Common myeloid progenitor, CD34-positive (primary cell): ENCODE measurements at regions not wholly inside any gene's neighbourhood (a gene's known extent, or its start where the extent isn't known, plus 50 kb on each side); places are given as distances from the start of the nearest gene placed in this dataset.

Experiments used
- CTCF ChIA-PET: fragments of 350-600 bp; sonication (Branson Sonifier 250); formaldehyde crosslinking; loops from one replicate; lab custom pipeline; 2021; ENCODE audit warnings: antibody characterized with exemption; lab: Charles Lee
- POLR2A ChIA-PET: fragments of 350-600 bp; sonication (Branson Sonifier 250); formaldehyde crosslinking; loops from one replicate; lab custom pipeline; 2021; ENCODE audit warnings: antibody characterized with exemption; lab: Charles Lee
- DNase-seq, 3 donors: peaks; one replicate each; pipeline versions ENCODE4 v3.0.0 to v3.0.0-alpha.2; 2013
- H3K27ac ChIP-seq, 2 experiments: 1 replicate in 1 of 2; 2 replicates in 1 of 2; pipeline ENCODE4 v1.7.0; 2013; ENCODE audit warnings: inconsistent platforms in 2 of 2, low read length in 2 of 2, mild to moderate bottlenecking in 2 of 2, low read depth in 1 of 2, moderate library complexity in 1 of 2; ENCODE audit not compliant: severe bottlenecking in 2 of 2, insufficient read depth in 1 of 2, poor library complexity in 1 of 2
- H3K27me3 ChIP-seq, 5 experiments: replicated peaks in 2 of 5; 1 replicate in 3 of 5; 2 replicates in 2 of 5; pipeline versions ENCODE4 v1.6.1 to v1.7.0; 2013; ENCODE audit warnings: low read length in 4 of 5, mild to moderate bottlenecking in 2 of 5, moderate library complexity in 2 of 5, inconsistent platforms in 1 of 5; ENCODE audit not compliant: insufficient read depth in 5 of 5, control insufficient read depth in 4 of 5
- H3K36me3 ChIP-seq, 4 experiments: 1 replicate in 2 of 4; 2 replicates in 2 of 4; pipeline versions ENCODE4 v1.6.1 to v1.7.0; 2013; ENCODE audit warnings: low read length in 3 of 4, control low read depth in 1 of 4, mild to moderate bottlenecking in 1 of 4; ENCODE audit not compliant: control insufficient read depth in 4 of 4, insufficient read depth in 4 of 4
- H3K4me1 ChIP-seq, 4 experiments: 1 replicate in 3 of 4; 2 replicates in 1 of 4; pipeline versions ENCODE4 v1.6.1 to v1.7.1; 2013; ENCODE audit warnings: low read length in 3 of 4, mild to moderate bottlenecking in 3 of 4, control low read depth in 1 of 4, inconsistent platforms in 1 of 4, moderate library complexity in 1 of 4; ENCODE audit not compliant: control insufficient read depth in 4 of 4, insufficient read depth in 4 of 4; ENCODE audit errors: control extremely low read depth in 1 of 4
- H3K4me3 ChIP-seq, 7 experiments: 1 replicate in 4 of 7; 2 replicates in 3 of 7; pipeline versions ENCODE4 v1.5.1 to v1.7.0; 2013; ENCODE audit warnings: mild to moderate bottlenecking in 7 of 7, low read length in 6 of 7, moderate library complexity in 6 of 7, inconsistent platforms in 2 of 7, low read depth in 2 of 7, control low read depth in 1 of 7; ENCODE audit not compliant: insufficient read depth in 4 of 7, control insufficient read depth in 1 of 7; ENCODE audit errors: extremely low read depth in 1 of 7
- H3K9me3 ChIP-seq, 5 experiments: 1 replicate in 4 of 5; 2 replicates in 1 of 5; pipeline versions ENCODE4 v1.6.1 to v1.7.1; 2013; ENCODE audit warnings: low read length in 4 of 5, mild to moderate bottlenecking in 2 of 5, inconsistent platforms in 1 of 5, low read depth in 1 of 5, moderate library complexity in 1 of 5; ENCODE audit not compliant: control insufficient read depth in 4 of 5, insufficient read depth in 2 of 5; ENCODE audit errors: control extremely low read depth in 1 of 5
- WGBS: methylation state at CpG from one replicate; pipeline ENCODE4 v1.1.5; 2013; ENCODE audit not compliant: insufficient coverage; 5-methylcytosine and 5-hydroxymethylcytosine counted together

GRCh38 chr18:76771192-76771799 is 51.1 kb upstream of the ZNF236 start:
- H3K27me3 ChIP-seq: no peaks in the 10 kb centered on the region
- no peaks in the 10 kb centered on the region for H3K36me3 ChIP-seq
- no peaks in the 10 kb centered on the region for H3K4me1 ChIP-seq
- H3K9me3 ChIP-seq: peaks cover 0 to 9% (median 8%) of the 10 kb centered on the region in 5 experiments
- H3K4me3 ChIP-seq: no peak overlapping the region
- ChIA-PET POLR2A (no interaction called here), CTCF (no interaction called here)
- WGBS: 95% methylated on average over 9 of the region's 13 CpGs
- H3K27ac ChIP-seq: no peak overlapping the region
- DNase-seq: no peak

GRCh38 chr18:76767954-76768353 is 54.4 kb upstream of the ZNF236 start:
- Histone ChIP-seq H3K27ac (no peak overlapping the region), H3K4me1 (no peaks in the 10 kb centered on the region), H3K4me3 (no peak overlapping the region), H3K27me3 (no peaks in the 10 kb centered on the region), H3K9me3 (peaks cover 0 to 9% (median 8%) of the 10 kb centered on the region in 5 experiments), H3K36me3 (no peaks in the 10 kb centered on the region)
- CTCF ChIA-PET: no interaction called here
- POLR2A ChIA-PET: no interaction called here
- no CpG with 5 or more reads among the region's 1 CpG for WGBS
- no peak for DNase-seq

- DNase-seq: no peak
- H3K4me1 ChIP-seq: no peaks in the 10 kb centered on the region
- ChIA-PET CTCF (no interaction called here), POLR2A (no interaction called here)
- H3K4me3 ChIP-seq: no peak overlapping the region
- no peaks in the 10 kb centered on the region for H3K27me3 ChIP-seq
- WGBS: 99% methylated on average over 7 of the region's 7 CpGs
- peaks cover 0 to 9% (median 8%) of the 10 kb centered on the region in 5 experiments for H3K9me3 ChIP-seq
- H3K36me3 ChIP-seq: no peaks in the 10 kb centered on the region
- no peak overlapping the region for H3K27ac ChIP-seq
Observed at GRCh38 chr18:76766429-76766828, 55.9 kb upstream of the ZNF236 start.

GRCh38 chr18:76765649-76766048 is 56.7 kb upstream of the ZNF236 start:
- WGBS: 92% methylated on average over 4 of the region's 5 CpGs
- Histone ChIP-seq H3K27ac (no peak overlapping the region), H3K4me3 (no peak overlapping the region), H3K4me1 (no peaks in the 10 kb centered on the region), H3K9me3 (peaks cover 0 to 9% (median 8%) of the 10 kb centered on the region in 5 experiments), H3K27me3 (no peaks in the 10 kb centered on the region), H3K36me3 (no peaks in the 10 kb centered on the region)
- ChIA-PET CTCF (no interaction called here), POLR2A (no interaction called here)
- no peak for DNase-seq

GRCh38 chr18:76764291-76764901 is 58.0 kb upstream of the ZNF236 start:
- Histone ChIP-seq H3K27ac (no peak overlapping the region), H3K4me3 (no peak overlapping the region), H3K36me3 (no peaks in the 10 kb centered on the region), H3K9me3 (peaks cover 0 to 8% (median 4%) of the 10 kb centered on the region in 5 experiments), H3K27me3 (no peaks in the 10 kb centered on the region), H3K4me1 (no peaks in the 10 kb centered on the region)
- ChIA-PET CTCF (no interaction called here), POLR2A (no interaction called here)
- WGBS: 97% methylated on average over 9 of the region's 10 CpGs
- no peak for DNase-seq

- WGBS: 92% methylated on average over 22 of the region's 24 CpGs
- no peak overlapping the region for H3K4me3 ChIP-seq
- DNase-seq: no peak
Observed at GRCh38 chr18:76759056-76759455, 63.3 kb upstream of the ZNF236 start.

GRCh38 chr18:76757925-76758324 is 64.4 kb upstream of the ZNF236 start:
- Histone ChIP-seq H3K4me1 (no peaks in the 10 kb centered on the region), H3K36me3 (no peaks in the 10 kb centered on the region), H3K27me3 (no peaks in the 10 kb centered on the region), H3K27ac (no peak overlapping the region), H3K9me3 (peaks cover 0 to 2% (median 0%) of the 10 kb centered on the region in 5 experiments), H3K4me3 (no peak overlapping the region)
- CTCF ChIA-PET: no interaction called here
- POLR2A ChIA-PET: no interaction called here
- DNase-seq: no peak
- 94% methylated on average over 14 of the region's 15 CpGs for WGBS

More at GRCh38 chr18:76759056-76759455, 63.3 kb upstream of the ZNF236 start:
- Histone ChIP-seq H3K9me3 (peaks cover 0 to 2% (median 0%) of the 10 kb centered on the region in 5 experiments), H3K27ac (no peak overlapping the region), H3K27me3 (no peaks in the 10 kb centered on the region), H3K4me1 (no peaks in the 10 kb centered on the region), H3K36me3 (no peaks in the 10 kb centered on the region)
- CTCF ChIA-PET: no interaction called here
- POLR2A ChIA-PET: no interaction called here
